ENCODE measurements at regions not wholly inside any gene's neighbourhood (a gene's known extent, or its start where the extent isn't known, plus 50 kb on each side); places are given as distances from the start of the nearest gene placed in this dataset.

GRCh38 chr3:99373846-99374210 lies 264.6 kb upstream of the COL8A1 start:
- Mint-ChIP-seq H3K36me3 (ENCODE audit: insufficient read depth, unreplicated experiment) (no peaks in the 10 kb centered on the region), H3K4me3 (ENCODE audit: unreplicated experiment) (no peak overlapping the region), H3K27me3 (ENCODE audit: insufficient read depth, unreplicated experiment) (peaks cover 3% of the 10 kb centered on the region), H3K9me3 (ENCODE audit: unreplicated experiment) (no peaks in the 10 kb centered on the region), H3K4me1 (ENCODE audit: low read depth, unreplicated experiment) (no peaks in the 10 kb centered on the region), H3K27ac (ENCODE audit: unreplicated experiment) (no peak overlapping the region)
- TF ChIP-seq CTCF (IDR thresholded peaks at IDR 0.05; ENCODE audit: insufficient read depth in 1 of 2, low read depth in 1 of 2, low read length in 1 of 2, severe bottlenecking in 1 of 2, unreplicated experiment in 1 of 2): no peak
- H3K9me3 ChIP-seq: no peaks in the 10 kb centered on the region
- DNase-seq: no peak
- no peak overlapping the region for H3K4me3 ChIP-seq (ENCODE audit: low read depth, low read length)
- 0 out of 2 replicates have a peak, but pooled peaks cover 3% of the 10 kb centered on the region for H3K4me1 ChIP-seq
- H3K27me3 ChIP-seq (replicated peaks; ENCODE audit: control insufficient read depth, insufficient read depth, low read length): no peaks in the 10 kb centered on the region
- CTCF ChIA-PET: no interaction called here
- intact Hi-C loops (cut with micrococcal nuclease; ENCODE audit: unreplicated experiment): no loop called here
- BruUV-seq (replicated peaks): no TSS peak
- H3K36me3 ChIP-seq (ENCODE audit: control insufficient read depth, insufficient read depth, low read length): no peaks in the 10 kb centered on the region
- POLR2A ChIA-PET: no interaction called here

- POLR2A ChIA-PET: no interaction called here
- DNase-seq: no peak
- Histone ChIP-seq H3K4me1 (0 out of 2 replicates have a peak, but pooled peaks cover 3% of the 10 kb centered on the region), H3K9me3 (no peaks in the 10 kb centered on the region), H3K27me3 (replicated peaks; ENCODE audit: control insufficient read depth, insufficient read depth, low read length) (no peaks in the 10 kb centered on the region), H3K36me3 (ENCODE audit: control insufficient read depth, insufficient read depth, low read length) (no peaks in the 10 kb centered on the region), H3K4me3 (ENCODE audit: low read depth, low read length) (no peak overlapping the region)
- no peak overlapping the region for H3K4me3 Mint-ChIP-seq (ENCODE audit: unreplicated experiment)
- no peaks in the 10 kb centered on the region for H3K9me3 Mint-ChIP-seq (ENCODE audit: unreplicated experiment)
- H3K4me1 Mint-ChIP-seq (ENCODE audit: low read depth, unreplicated experiment): no peaks in the 10 kb centered on the region
- H3K36me3 Mint-ChIP-seq (ENCODE audit: insufficient read depth, unreplicated experiment): no peaks in the 10 kb centered on the region
- H3K27me3 Mint-ChIP-seq (ENCODE audit: insufficient read depth, unreplicated experiment): peaks cover 3% of the 10 kb centered on the region
- BruUV-seq (replicated peaks): no TSS peak
- intact Hi-C loops (cut with micrococcal nuclease; ENCODE audit: unreplicated experiment): no loop called here
- CTCF ChIA-PET: no interaction called here
- H3K27ac Mint-ChIP-seq (ENCODE audit: unreplicated experiment): no peak overlapping the region
- no peak for TF ChIP-seq CTCF (IDR thresholded peaks at IDR 0.05; ENCODE audit: insufficient read depth in 1 of 2, low read depth in 1 of 2, low read length in 1 of 2, severe bottlenecking in 1 of 2, unreplicated experiment in 1 of 2)
Observed at GRCh38 chr3:99373088-99373845, 265.1 kb upstream of the COL8A1 start.

- BruUV-seq (replicated peaks): no TSS peak
- intact Hi-C loops (cut with micrococcal nuclease; ENCODE audit: unreplicated experiment): no loop called here
- no peaks in the 10 kb centered on the region for H3K4me1 Mint-ChIP-seq (ENCODE audit: low read depth, unreplicated experiment)
- ChIA-PET CTCF (no interaction called here), POLR2A (interaction anchor here (0.6 kb wide), 1 partner anchor 1896 kb away, joined by 5 read pairs; no protein-coding TSS in a partner anchor)
- no peaks in the 10 kb centered on the region for H3K36me3 ChIP-seq (ENCODE audit: control insufficient read depth, insufficient read depth, low read length)
- H3K27me3 ChIP-seq (replicated peaks; ENCODE audit: control insufficient read depth, insufficient read depth, low read length): no peaks in the 10 kb centered on the region
- no peak overlapping the region for H3K4me3 Mint-ChIP-seq (ENCODE audit: unreplicated experiment)
- peaks cover 2% of the 10 kb centered on the region for H3K27me3 Mint-ChIP-seq (ENCODE audit: insufficient read depth, unreplicated experiment)
- peak in 1 of 2 experiments; percentile 20 for DNase-seq
- no peak overlapping the region for H3K27ac Mint-ChIP-seq (ENCODE audit: unreplicated experiment)
- no peaks in the 10 kb centered on the region for H3K9me3 Mint-ChIP-seq (ENCODE audit: unreplicated experiment)
- no peak overlapping the region for H3K4me3 ChIP-seq (ENCODE audit: low read depth, low read length)
- no peaks in the 10 kb centered on the region for H3K9me3 ChIP-seq
- TF ChIP-seq CTCF (IDR thresholded peaks at IDR 0.05; ENCODE audit: insufficient read depth in 1 of 2, low read depth in 1 of 2, low read length in 1 of 2, severe bottlenecking in 1 of 2, unreplicated experiment in 1 of 2): peak in 1 of 2 experiments; percentile 32
- H3K4me1 ChIP-seq: no peaks in the 10 kb centered on the region
- no peaks in the 10 kb centered on the region for H3K36me3 Mint-ChIP-seq (ENCODE audit: insufficient read depth, unreplicated experiment)
Observed at GRCh38 chr3:99366663-99367429, 271.5 kb upstream of the COL8A1 start.

Measured in Caco-2 (cell line).